GM12891 (cell line): ENCODE measurements at regions not wholly inside any gene's neighbourhood (a gene's known extent, or its start where the extent isn't known, plus 50 kb on each side); places are given as distances from the start of the nearest gene placed in this dataset.

Experiments used
- POLR2A ChIP-seq: IDR thresholded peaks from 2 replicates; pipeline ENCODE4 v1.6.1; 2011; ENCODE audit warnings: low read depth, low read length, control low read depth
- POLR2AphosphoS5 ChIP-seq: IDR thresholded peaks from 2 replicates; pipeline ENCODE4 v1.6.1; 2011; ENCODE audit warnings: low read depth, low read length, control low read depth
- SPI1 ChIP-seq: IDR thresholded peaks from 2 replicates; pipeline ENCODE4 v1.6.1; 2011; ENCODE audit warnings: low read depth, low read length, control low read depth

DNA sequence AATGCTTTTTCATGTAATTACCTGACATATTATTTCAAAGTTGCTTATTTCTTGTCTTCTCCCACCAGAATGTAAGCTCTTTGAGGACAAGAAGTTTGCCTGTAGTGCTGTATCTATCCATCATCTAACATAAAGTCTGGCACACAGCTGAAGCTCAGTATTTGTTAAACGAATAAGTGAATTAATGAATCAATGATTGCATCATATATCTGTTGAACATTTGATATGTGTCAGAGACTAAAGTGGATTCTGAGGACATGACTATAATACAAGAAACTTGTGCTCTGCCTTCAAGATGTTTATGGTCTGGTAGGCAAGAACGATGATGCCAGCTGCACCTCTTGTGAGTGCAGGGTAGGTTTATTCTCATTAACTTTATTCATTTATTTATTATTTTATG is 115.4 kb upstream of the SCAF11 start:
- TF ChIP-seq POLR2AphosphoS5 (no peak), POLR2A (no peak), SPI1 (no peak)
